ENCODE measurements at regions not wholly inside any gene's neighbourhood (a gene's known extent, or its start where the extent isn't known, plus 50 kb on each side); places are given as distances from the start of the nearest gene placed in this dataset.
"Not testable (repeated sequence)": the region's sequence is repeated elsewhere in the genome, so short reads cannot be mapped to it uniquely, and the experiment has no call there.

GRCh38 chr3:22334996-22335395 is 584.0 kb upstream of the ZNF385D start:
- DNase-seq = no peak

GRCh38 chr3:22349215-22349851 is 598.3 kb upstream of the ZNF385D start:
- DNase-seq = no peak

- no peak for DNase-seq
Measured at GRCh38 chr3:22351806-22352205, 600.8 kb upstream of the ZNF385D start.

- no peak for DNase-seq
Measured at GRCh38 chr3:22353126-22353525, 602.1 kb upstream of the ZNF385D start.

- DNase-seq = no peak
Measured at GRCh38 chr3:22358334-22358733, 607.3 kb upstream of the ZNF385D start.

- no peak for DNase-seq
Measured at GRCh38 chr3:22360164-22360563, 609.2 kb upstream of the ZNF385D start.

- no peak for DNase-seq
Measured at GRCh38 chr3:22360970-22361369, 610.0 kb upstream of the ZNF385D start.

- DNase-seq = no peak
Measured at GRCh38 chr3:22361521-22361920, 610.5 kb upstream of the ZNF385D start.

- no peak for DNase-seq
Measured at GRCh38 chr3:22364851-22365250, 613.8 kb upstream of the ZNF385D start.

- no peak for DNase-seq
Measured at GRCh38 chr3:22366781-22367180, 615.8 kb upstream of the ZNF385D start.

- no peak for DNase-seq
Measured at GRCh38 chr3:22371036-22371435, 620.0 kb upstream of the ZNF385D start.

GRCh38 chr3:22371607-22372291 is 620.7 kb upstream of the ZNF385D start:
- DNase-seq = no peak

- DNase-seq = no peak
Measured at GRCh38 chr3:22372292-22373062, 621.5 kb upstream of the ZNF385D start.

GRCh38 chr3:22373182-22373581 is 622.2 kb upstream of the ZNF385D start:
- DNase-seq = no peak

GRCh38 chr3:22373827-22374226 is 622.8 kb upstream of the ZNF385D start:
- no peak for DNase-seq

GRCh38 chr3:22377421-22377820 is 626.4 kb upstream of the ZNF385D start:
- no peak for DNase-seq

GRCh38 chr3:22378869-22379268 is 627.9 kb upstream of the ZNF385D start:
- no peak for DNase-seq

GRCh38 chr3:22380253-22380652 is 629.2 kb upstream of the ZNF385D start:
- DNase-seq = no peak

GRCh38 chr3:22381564-22381963 is 630.6 kb upstream of the ZNF385D start:
- DNase-seq = not testable (repeated sequence)

- no peak for DNase-seq
Measured at GRCh38 chr3:22383285-22383684, 632.3 kb upstream of the ZNF385D start.

GRCh38 chr3:22386107-22386506 is 635.1 kb upstream of the ZNF385D start:
- DNase-seq = no peak

- no peak for DNase-seq
Measured at GRCh38 chr3:22392286-22392685, 641.3 kb upstream of the ZNF385D start.

GRCh38 chr3:22392859-22393258 is 641.8 kb upstream of the ZNF385D start:
- DNase-seq = no peak

GRCh38 chr3:22399566-22399965 is 648.6 kb upstream of the ZNF385D start:
- no peak for DNase-seq

Measured in NCI-H1436 treated with DMSO at 0.1 percent for 48 hours (cell line).